Naive B cell (primary cell): ENCODE measurements at regions not wholly inside any gene's neighbourhood (a gene's known extent, or its start where the extent isn't known, plus 50 kb on each side); places are given as distances from the start of the nearest gene placed in this dataset.
"Not testable (repeated sequence)": the region's sequence is repeated elsewhere in the genome, so short reads cannot be mapped to it uniquely, and the experiment has no call there.

ENCODE experiments used
- ATAC-seq, 2 donors: fragments of 150-1000 bp; cut with Tn5 transposase; 2 replicates each; pipeline ENCODE4 v1.10.0; 2021; ENCODE audit warnings: low read depth in 2 of 2, mild to moderate bottlenecking in 2 of 2, moderate library complexity in 2 of 2
- DNase-seq: peaks from one replicate; pipeline ENCODE4 v3.0.0; 2022
- H3K27ac Mint-ChIP-seq, 6 donors: one replicate each; pipeline ENCODE4 v1.8.0; 2020 to 2022; ENCODE audit warnings: mild to moderate bottlenecking in 6 of 6, mixed read lengths in 6 of 6, moderate library complexity in 5 of 6, inconsistent platforms in 2 of 6
- H3K27me3 Mint-ChIP-seq, 3 donors: one replicate each; pipeline ENCODE4 v1.8.0; 2021 to 2022; ENCODE audit warnings: mixed read lengths in 3 of 3, mild to moderate bottlenecking in 1 of 3
- H3K36me3 Mint-ChIP-seq, 2 donors: one replicate each; pipeline ENCODE4 v1.8.0; 2020 to 2022; ENCODE audit warnings: mixed read lengths in 2 of 2, inconsistent platforms in 1 of 2, mild to moderate bottlenecking in 1 of 2
- H3K4me1 Mint-ChIP-seq, 3 donors: one replicate each; pipeline ENCODE4 v1.8.0; 2020 to 2022; ENCODE audit warnings: mixed read lengths in 3 of 3, inconsistent platforms in 1 of 3, mild to moderate bottlenecking in 1 of 3, moderate library complexity in 1 of 3
- H3K4me3 Mint-ChIP-seq, 8 donors: one replicate each; pipeline ENCODE4 v1.8.0; 2020 to 2022; ENCODE audit warnings: mild to moderate bottlenecking in 8 of 8, mixed read lengths in 8 of 8, moderate library complexity in 8 of 8, inconsistent platforms in 2 of 8
- H3K9me3 Mint-ChIP-seq, 7 donors: one replicate each; pipeline ENCODE4 v1.8.0; 2020 to 2022; ENCODE audit warnings: mixed read lengths in 7 of 7, mild to moderate bottlenecking in 5 of 7, inconsistent platforms in 2 of 7, moderate library complexity in 1 of 7

- not testable (repeated sequence) for H3K9me3 Mint-ChIP-seq, H3K4me3 Mint-ChIP-seq, ATAC-seq, H3K4me1 Mint-ChIP-seq, H3K27ac Mint-ChIP-seq, H3K27me3 Mint-ChIP-seq, DNase-seq, H3K36me3 Mint-ChIP-seq
Observed at GRCh38 chr7:65797086-65797485, 75.8 kb upstream of the VKORC1L1 start.

- H3K27ac Mint-ChIP-seq, H3K4me3 Mint-ChIP-seq, H3K36me3 Mint-ChIP-seq, H3K27me3 Mint-ChIP-seq, ATAC-seq, H3K4me1 Mint-ChIP-seq, DNase-seq, H3K9me3 Mint-ChIP-seq: not testable (repeated sequence)
Observed at GRCh38 chr7:65797566-65797965, 75.3 kb upstream of the VKORC1L1 start.

- peak overlapping the region in 1 of 8 donors; percentile 48 for H3K4me3 Mint-ChIP-seq
- no peaks in the 10 kb centered on the region for H3K27me3 Mint-ChIP-seq
- no peaks in the 10 kb centered on the region for H3K4me1 Mint-ChIP-seq
- no peak overlapping the region for H3K27ac Mint-ChIP-seq
- ATAC-seq (no peak), DNase-seq (no peak)
- H3K9me3 Mint-ChIP-seq: no peaks in the 10 kb centered on the region
- peaks cover 0 to 5% of the 10 kb centered on the region in 2 donors for H3K36me3 Mint-ChIP-seq
Observed at GRCh38 chr7:65798111-65799075, 74.5 kb upstream of the VKORC1L1 start.

DNA sequence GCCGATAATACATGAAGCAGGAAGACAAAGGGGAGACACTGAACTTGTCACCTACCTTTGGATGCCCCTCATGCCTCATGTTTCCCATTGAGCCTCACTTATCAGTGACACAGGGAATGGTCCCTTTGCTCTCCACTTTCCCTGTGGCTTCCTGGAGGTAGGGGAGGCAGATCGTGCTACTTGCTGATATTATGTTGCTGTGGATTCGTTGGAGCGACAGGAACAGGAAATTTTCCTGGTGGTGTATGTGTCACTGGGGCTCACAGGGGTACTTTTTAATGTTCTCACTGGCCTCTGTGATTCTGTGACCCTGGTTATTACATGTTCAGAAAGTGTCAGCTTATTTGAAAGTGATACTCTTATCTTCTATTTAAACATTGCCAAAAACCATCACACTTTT lies 72.7 kb upstream of the VKORC1L1 start:
- H3K4me1 Mint-ChIP-seq, H3K4me3 Mint-ChIP-seq, H3K9me3 Mint-ChIP-seq, H3K27ac Mint-ChIP-seq, ATAC-seq, H3K27me3 Mint-ChIP-seq, DNase-seq: not testable (repeated sequence)
- H3K36me3 Mint-ChIP-seq: peaks cover 0 to 13% of the 10 kb centered on the region in 2 donors

- H3K4me3 Mint-ChIP-seq: no peak overlapping the region
- no peaks in the 10 kb centered on the region for H3K9me3 Mint-ChIP-seq
Observed at GRCh38 chr7:65800890-65801341, 72.0 kb upstream of the VKORC1L1 start.

GRCh38 chr7:65804887-65805286 lies 68.0 kb upstream of the VKORC1L1 start:
- Mint-ChIP-seq H3K4me1 (no peaks in the 10 kb centered on the region), H3K27me3 (no peaks in the 10 kb centered on the region), H3K4me3 (no peak overlapping the region), H3K9me3 (peaks cover 0 to 7% (median 4%) of the 10 kb centered on the region in 7 donors), H3K36me3 (peaks cover 8 to 13% of the 10 kb centered on the region in 2 donors), H3K27ac (no peak overlapping the region)
- no peak for ATAC-seq
- DNase-seq: no peak

More at GRCh38 chr7:65800890-65801341, 72.0 kb upstream of the VKORC1L1 start:
- Mint-ChIP-seq H3K27ac (no peak overlapping the region), H3K4me1 (no peaks in the 10 kb centered on the region), H3K36me3 (peaks cover 0 to 13% of the 10 kb centered on the region in 2 donors), H3K27me3 (no peaks in the 10 kb centered on the region)
- ATAC-seq (no peak), DNase-seq (no peak)

DNA sequence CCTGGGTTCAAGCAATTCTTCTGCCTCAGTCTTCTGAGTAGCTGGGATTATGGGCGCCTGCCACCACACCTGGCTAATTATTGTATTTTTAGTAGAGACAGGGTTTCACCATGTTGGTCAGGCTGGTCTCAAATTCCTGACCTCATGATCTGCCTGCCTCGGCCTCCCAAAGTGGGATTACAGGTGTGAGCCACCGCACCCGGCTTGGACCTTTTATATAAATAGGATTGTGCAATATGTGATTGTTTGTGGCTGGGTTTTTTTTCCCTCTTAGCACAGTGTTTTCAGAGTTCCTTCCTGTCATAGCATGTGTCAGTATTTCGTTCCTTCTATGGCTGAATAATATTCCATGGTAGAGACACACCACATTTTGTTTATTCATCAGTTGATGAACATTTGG lies 65.8 kb upstream of the VKORC1L1 start:
- ATAC-seq, DNase-seq, H3K4me1 Mint-ChIP-seq, H3K9me3 Mint-ChIP-seq, H3K27ac Mint-ChIP-seq, H3K4me3 Mint-ChIP-seq, H3K27me3 Mint-ChIP-seq: not testable (repeated sequence)
- H3K36me3 Mint-ChIP-seq: peaks cover 8 to 13% of the 10 kb centered on the region in 2 donors

DNA sequence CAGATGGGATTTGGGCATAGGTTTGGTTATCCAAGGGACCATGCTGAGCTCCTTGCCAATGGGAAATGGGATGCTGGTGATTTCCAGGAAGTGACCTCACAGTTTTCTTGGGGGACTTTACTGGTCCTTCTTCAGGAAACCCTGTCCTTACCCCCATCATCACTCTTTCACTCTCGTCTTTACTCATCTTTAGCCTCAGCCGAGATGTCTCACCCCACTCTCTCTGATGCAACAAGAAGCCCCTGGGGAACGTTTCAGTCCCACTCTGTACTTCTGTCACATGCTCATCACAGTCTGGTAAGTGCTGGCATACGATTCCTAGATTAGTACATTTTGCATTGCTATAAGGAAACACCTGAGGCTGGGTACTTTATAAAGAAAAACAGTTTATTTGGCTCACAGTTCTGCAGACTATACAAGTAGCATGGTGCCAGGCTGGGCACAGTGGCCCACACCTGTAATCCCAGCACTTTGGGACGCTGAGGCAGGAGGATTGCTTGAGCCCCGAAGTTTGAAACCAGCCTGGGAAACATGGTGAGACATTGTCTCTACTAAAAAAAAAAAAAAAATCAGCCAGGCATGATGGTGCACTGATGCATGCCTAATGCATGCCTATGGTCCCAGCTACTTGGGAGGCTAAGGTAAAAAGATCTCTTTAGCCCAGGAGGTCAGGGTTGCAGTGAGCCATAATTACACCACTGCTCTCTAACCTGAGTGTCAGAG lies 63.5 kb upstream of the VKORC1L1 start:
- H3K27me3 Mint-ChIP-seq: no peaks in the 10 kb centered on the region
- DNase-seq (no peak), ATAC-seq (peak in 1 of 2 donors; percentile 42)
- peak overlapping the region in 1 of 6 donors; percentile 33 for H3K27ac Mint-ChIP-seq
- H3K9me3 Mint-ChIP-seq: peaks cover 0 to 7% (median 4%) of the 10 kb centered on the region in 7 donors
- H3K4me1 Mint-ChIP-seq: no peaks in the 10 kb centered on the region
- peak overlapping the region in 1 of 8 donors; percentile 26 for H3K4me3 Mint-ChIP-seq
- peaks cover 8 to 10% of the 10 kb centered on the region in 2 donors for H3K36me3 Mint-ChIP-seq

DNA sequence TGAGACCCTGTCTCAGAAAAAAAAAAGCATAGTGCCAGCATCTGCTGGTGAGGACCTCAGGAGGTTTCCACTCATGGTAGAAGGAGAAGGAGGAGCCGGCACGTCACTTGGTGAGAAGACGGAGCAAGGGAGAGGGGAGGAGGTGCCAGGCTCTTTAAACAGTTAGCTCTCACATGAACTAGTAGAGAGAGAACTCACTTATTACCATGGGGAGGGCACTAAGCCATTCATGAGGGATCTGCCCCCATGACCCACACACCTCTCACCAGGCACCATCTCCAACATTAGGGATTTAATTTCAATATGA lies 62.9 kb upstream of the VKORC1L1 start:
- no peak overlapping the region for H3K27ac Mint-ChIP-seq
- peaks cover 0 to 7% (median 4%) of the 10 kb centered on the region in 7 donors for H3K9me3 Mint-ChIP-seq
- H3K27me3 Mint-ChIP-seq: no peaks in the 10 kb centered on the region
- no peaks in the 10 kb centered on the region for H3K4me1 Mint-ChIP-seq
- ATAC-seq (no peak), DNase-seq (no peak)
- peaks cover 5 to 8% of the 10 kb centered on the region in 2 donors for H3K36me3 Mint-ChIP-seq
- no peak overlapping the region for H3K4me3 Mint-ChIP-seq

DNA sequence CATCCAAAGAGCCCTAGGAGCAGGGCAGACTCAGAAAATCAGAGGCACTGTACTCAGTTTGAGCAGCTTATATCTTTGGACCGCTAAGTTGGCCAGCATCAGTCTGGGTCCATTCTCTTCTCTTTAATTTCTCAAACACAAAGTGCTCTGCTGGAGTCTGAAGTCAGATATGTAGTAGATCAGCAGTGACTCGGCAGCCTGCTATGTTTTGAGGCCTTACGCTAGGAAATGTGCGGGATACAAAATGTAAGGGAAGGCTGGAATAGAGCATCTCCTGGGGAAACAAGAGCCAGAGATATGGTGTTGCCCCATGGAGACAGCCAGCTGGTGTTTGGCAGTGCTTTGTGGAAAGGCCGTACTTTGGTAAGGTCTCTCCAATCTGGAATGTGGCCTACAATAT lies 60.6 kb upstream of the VKORC1L1 start:
- no peak overlapping the region for H3K27ac Mint-ChIP-seq
- ATAC-seq: no peak
- no peaks in the 10 kb centered on the region for H3K4me1 Mint-ChIP-seq
- no peaks in the 10 kb centered on the region for H3K27me3 Mint-ChIP-seq
- peaks cover 5 to 8% of the 10 kb centered on the region in 2 donors for H3K36me3 Mint-ChIP-seq
- H3K9me3 Mint-ChIP-seq: peaks cover 0 to 6% (median 4%) of the 10 kb centered on the region in 7 donors
- no peak overlapping the region for H3K4me3 Mint-ChIP-seq
- DNase-seq: no peak

DNA sequence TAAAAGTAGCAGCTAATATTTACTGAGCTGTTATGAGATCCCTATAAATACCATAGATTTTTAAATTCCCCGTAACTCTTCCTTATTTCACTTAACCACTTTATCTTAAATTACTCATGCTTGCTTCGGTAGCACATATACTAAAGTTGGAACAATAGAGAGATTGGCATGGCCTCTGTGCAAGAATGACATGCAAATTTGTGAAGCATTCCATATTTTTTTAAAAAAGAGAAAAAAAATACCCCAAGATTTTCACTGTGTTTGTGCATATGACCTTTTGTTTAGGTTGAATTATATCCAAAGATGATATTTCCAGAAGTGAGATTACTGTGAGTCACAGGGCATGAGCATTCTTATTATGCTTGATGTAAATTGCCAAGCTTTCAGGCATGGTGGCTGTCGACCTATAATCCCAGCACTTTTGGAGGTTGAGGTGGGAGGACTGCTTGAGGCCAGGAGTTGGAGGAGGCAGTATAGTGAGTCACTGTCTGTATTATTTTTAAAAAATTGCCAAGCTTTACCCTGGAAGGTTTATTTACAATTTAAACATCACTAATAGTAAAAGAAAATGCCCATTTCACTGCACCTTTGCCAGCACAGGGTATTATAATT lies 58.2 kb upstream of the VKORC1L1 start:
- H3K27ac Mint-ChIP-seq, H3K36me3 Mint-ChIP-seq, H3K9me3 Mint-ChIP-seq, H3K27me3 Mint-ChIP-seq, H3K4me1 Mint-ChIP-seq, ATAC-seq, DNase-seq, H3K4me3 Mint-ChIP-seq: not testable (repeated sequence)

DNA sequence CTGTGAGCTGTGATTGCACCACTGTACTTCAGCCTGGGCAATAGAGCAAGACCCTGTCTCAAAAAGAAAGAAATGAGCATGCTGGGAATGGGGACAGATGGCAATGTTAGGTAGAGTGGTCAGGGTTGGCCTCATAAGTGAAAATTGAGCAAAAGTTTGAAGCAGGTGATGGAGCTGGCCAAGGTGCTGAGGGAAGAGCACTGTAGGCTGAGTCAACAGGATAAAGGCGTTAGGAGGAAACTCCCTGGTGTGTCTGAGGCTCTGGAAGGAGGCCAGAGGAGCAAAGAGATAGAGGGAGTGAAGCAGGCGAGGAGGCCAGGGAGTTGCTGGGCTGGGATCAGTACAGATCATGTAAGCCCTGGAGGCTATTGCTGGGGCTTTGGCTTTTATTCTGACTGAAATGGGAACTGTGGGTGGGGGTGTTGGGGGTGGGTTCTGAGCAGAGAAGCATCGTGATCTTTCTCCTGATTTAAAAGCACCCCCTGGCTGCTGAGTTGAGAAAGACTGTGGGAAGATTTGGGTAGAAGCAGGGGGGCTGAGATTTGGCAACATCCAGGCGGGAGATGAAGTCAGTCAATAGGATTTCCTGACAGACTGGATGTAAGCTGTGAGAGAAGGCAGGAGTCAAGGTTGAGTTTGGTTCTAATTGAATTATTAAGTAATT lies 52.5 kb upstream of the VKORC1L1 start:
- ATAC-seq (no peak), DNase-seq (no peak)
- no peaks in the 10 kb centered on the region for H3K4me1 Mint-ChIP-seq
- H3K27ac Mint-ChIP-seq: peak overlapping the region in 1 of 6 donors; percentile 61
- peaks cover 0 to under 1% of the 10 kb centered on the region in 2 donors for H3K36me3 Mint-ChIP-seq
- no peaks in the 10 kb centered on the region for H3K9me3 Mint-ChIP-seq
- peaks cover 0 to 6% (median 0%) of the 10 kb centered on the region in 3 donors for H3K27me3 Mint-ChIP-seq
- H3K4me3 Mint-ChIP-seq: no peak overlapping the region
